ENCODE measurements at regions not wholly inside any gene's neighbourhood (a gene's known extent, or its start where the extent isn't known, plus 50 kb on each side); places are given as distances from the start of the nearest gene placed in this dataset.

DNA sequence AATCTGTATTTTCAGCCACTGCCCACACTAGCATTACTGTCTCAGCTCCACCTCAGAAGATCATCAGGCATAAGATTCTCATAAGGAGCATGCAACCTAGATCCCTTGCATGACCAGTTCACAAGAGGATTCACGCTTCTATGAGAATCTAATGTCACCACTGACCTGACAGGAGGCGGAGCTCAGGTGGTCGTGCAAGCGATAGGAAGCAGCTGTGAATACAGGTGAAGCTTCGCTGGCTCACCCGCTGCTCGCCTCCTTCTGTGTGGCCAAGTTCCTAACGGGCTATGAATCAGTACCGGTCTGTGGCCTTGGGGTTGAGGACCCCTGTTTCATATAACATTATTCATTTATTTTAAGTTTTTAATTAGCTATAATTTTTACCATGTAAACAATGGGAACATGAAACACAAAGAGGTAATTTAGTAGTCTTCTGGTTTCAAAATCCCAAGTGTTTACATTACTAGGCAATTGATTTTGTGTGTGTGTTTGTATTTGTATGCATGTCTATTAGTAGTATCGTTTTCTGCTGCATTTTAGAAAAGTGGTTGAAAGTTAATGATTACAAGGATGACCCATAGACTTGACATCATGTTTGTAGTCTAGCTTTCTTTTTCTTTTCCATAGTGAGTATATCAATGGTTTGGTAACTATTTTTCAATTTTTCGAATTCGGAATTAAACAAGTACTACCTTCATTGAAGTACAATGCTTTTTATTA lies 159.4 kb downstream of the TENT4A start:
- H3K4me1 ChIP-seq (ENCODE audit: control insufficient read depth, low read length), result no peaks in the 10 kb centered on the region
- H3K9me3 ChIP-seq (ENCODE audit: control insufficient read depth, insufficient read depth, low read length), result no peaks in the 10 kb centered on the region
- no peaks in the 10 kb centered on the region for H3K9me2 ChIP-seq (replicated peaks; ENCODE audit: control insufficient read depth, low read length)
- no peaks in the 10 kb centered on the region for H3F3A ChIP-seq (ENCODE audit: control insufficient read depth, insufficient read depth)
- no peak for TF ChIP-seq EZH2phosphoT487 (IDR thresholded peaks at IDR 0.05; ENCODE audit: borderline replicate concordance, low read length)
- TF ChIP-seq, protein P1, sequence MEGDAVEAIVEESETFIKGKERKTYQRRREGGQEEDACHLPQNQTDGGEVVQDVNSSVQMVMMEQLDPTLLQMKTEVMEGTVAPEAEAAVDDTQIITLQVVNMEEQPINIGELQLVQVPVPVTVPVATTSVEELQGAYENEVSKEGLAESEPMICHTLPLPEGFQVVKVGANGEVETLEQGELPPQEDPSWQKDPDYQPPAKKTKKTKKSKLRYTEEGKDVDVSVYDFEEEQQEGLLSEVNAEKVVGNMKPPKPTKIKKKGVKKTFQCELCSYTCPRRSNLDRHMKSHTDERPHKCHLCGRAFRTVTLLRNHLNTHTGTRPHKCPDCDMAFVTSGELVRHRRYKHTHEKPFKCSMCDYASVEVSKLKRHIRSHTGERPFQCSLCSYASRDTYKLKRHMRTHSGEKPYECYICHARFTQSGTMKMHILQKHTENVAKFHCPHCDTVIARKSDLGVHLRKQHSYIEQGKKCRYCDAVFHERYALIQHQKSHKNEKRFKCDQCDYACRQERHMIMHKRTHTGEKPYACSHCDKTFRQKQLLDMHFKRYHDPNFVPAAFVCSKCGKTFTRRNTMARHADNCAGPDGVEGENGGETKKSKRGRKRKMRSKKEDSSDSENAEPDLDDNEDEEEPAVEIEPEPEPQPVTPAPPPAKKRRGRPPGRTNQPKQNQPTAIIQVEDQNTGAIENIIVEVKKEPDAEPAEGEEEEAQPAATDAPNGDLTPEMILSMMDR (IDR thresholded peaks at IDR 0.05; ENCODE audit: low read depth, low read length, poor library complexity, severe bottlenecking), result no peak
- H3K36me3 ChIP-seq (ENCODE audit: control insufficient read depth, low read length), result no peaks in the 10 kb centered on the region
- no peak overlapping the region for H3K4me2 ChIP-seq (ENCODE audit: low read length)
- no peak overlapping the region for H3K27ac ChIP-seq (ENCODE audit: low read depth, low read length)
- H3K27me3 ChIP-seq (ENCODE audit: control insufficient read depth, low read length), result no peaks in the 10 kb centered on the region
- H3K4me3 ChIP-seq (ENCODE audit: low read length), result no peak overlapping the region
- H4K20me1 ChIP-seq (ENCODE audit: control insufficient read depth, insufficient read depth, low read depth, low read length), result no peaks in the 10 kb centered on the region
- no peaks in the 10 kb centered on the region for H3K79me2 ChIP-seq (ENCODE audit: control insufficient read depth, low read length)

- TF ChIP-seq, protein P1 (IDR thresholded peaks at IDR 0.05; ENCODE audit: low read depth, low read length, poor library complexity, severe bottlenecking), result no peak
- no peak for TF ChIP-seq EZH2phosphoT487 (IDR thresholded peaks at IDR 0.05; ENCODE audit: borderline replicate concordance, low read length)
- Histone ChIP-seq H3K4me2 (ENCODE audit: low read length) (no peak overlapping the region), H3K79me2 (ENCODE audit: control insufficient read depth, low read length) (no peaks in the 10 kb centered on the region), H3K27me3 (ENCODE audit: control insufficient read depth, low read length) (no peaks in the 10 kb centered on the region), H3K36me3 (ENCODE audit: control insufficient read depth, low read length) (no peaks in the 10 kb centered on the region), H3K9me3 (ENCODE audit: control insufficient read depth, insufficient read depth, low read length) (no peaks in the 10 kb centered on the region), H4K20me1 (ENCODE audit: control insufficient read depth, insufficient read depth, low read depth, low read length) (no peaks in the 10 kb centered on the region), H3K9me2 (replicated peaks; ENCODE audit: control insufficient read depth, low read length) (no peaks in the 10 kb centered on the region), H3F3A (ENCODE audit: control insufficient read depth, insufficient read depth) (no peaks in the 10 kb centered on the region), H3K27ac (ENCODE audit: low read depth, low read length) (no peak overlapping the region), H3K4me3 (ENCODE audit: low read length) (no peak overlapping the region), H3K4me1 (ENCODE audit: control insufficient read depth, low read length) (no peaks in the 10 kb centered on the region)
Measured at GRCh38 chr5:6873359-6873758, 160.1 kb downstream of the TENT4A start.

- Histone ChIP-seq H3K27ac (ENCODE audit: low read depth, low read length) (no peak overlapping the region), H3K9me3 (ENCODE audit: control insufficient read depth, insufficient read depth, low read length) (no peaks in the 10 kb centered on the region), H4K20me1 (ENCODE audit: control insufficient read depth, insufficient read depth, low read depth, low read length) (no peaks in the 10 kb centered on the region), H3K9me2 (replicated peaks; ENCODE audit: control insufficient read depth, low read length) (no peaks in the 10 kb centered on the region), H3K27me3 (ENCODE audit: control insufficient read depth, low read length) (no peaks in the 10 kb centered on the region), H3K4me2 (ENCODE audit: low read length) (no peak overlapping the region), H3K79me2 (ENCODE audit: control insufficient read depth, low read length) (no peaks in the 10 kb centered on the region), H3K4me1 (ENCODE audit: control insufficient read depth, low read length) (no peaks in the 10 kb centered on the region), H3K36me3 (ENCODE audit: control insufficient read depth, low read length) (no peaks in the 10 kb centered on the region), H3K4me3 (ENCODE audit: low read length) (no peak overlapping the region), H3F3A (ENCODE audit: control insufficient read depth, insufficient read depth) (no peaks in the 10 kb centered on the region)
- TF ChIP-seq, protein P1 (IDR thresholded peaks at IDR 0.05; ENCODE audit: low read depth, low read length, poor library complexity, severe bottlenecking), result no peak
- no peak for TF ChIP-seq EZH2phosphoT487 (IDR thresholded peaks at IDR 0.05; ENCODE audit: borderline replicate concordance, low read length)
Measured at GRCh38 chr5:6875376-6875775, 162.1 kb downstream of the TENT4A start.
